NCI-H226 (cell line): ENCODE measurements at regions not wholly inside any gene's neighbourhood (a gene's known extent, or its start where the extent isn't known, plus 50 kb on each side); places are given as distances from the start of the nearest gene placed in this dataset.
"Not testable (repeated sequence)": the region's sequence is repeated elsewhere in the genome, so short reads cannot be mapped to it uniquely, and the experiment has no call there.

Experiments used
- DNase-seq: peaks from one replicate; pipeline ENCODE4 v3.0.0-alpha.2; 2015

DNA sequence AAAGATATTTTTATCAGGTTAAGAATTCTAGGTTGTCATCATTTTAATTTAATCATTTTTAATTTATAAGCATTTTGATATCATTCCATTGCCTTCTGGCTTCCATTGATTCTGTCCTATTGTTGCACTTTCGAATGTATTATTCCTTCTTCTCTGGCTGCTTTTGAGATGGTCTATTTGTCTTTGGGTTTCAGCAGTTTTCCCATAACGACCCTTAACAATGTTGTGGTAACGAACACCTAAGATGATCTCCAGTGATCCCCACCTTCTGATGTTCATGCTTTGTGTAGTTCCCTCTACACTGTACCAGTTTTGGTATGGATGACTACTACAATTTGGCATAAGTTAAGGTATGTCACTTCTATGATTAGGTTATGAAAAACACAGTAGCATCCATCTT is 59.9 kb downstream of the MINAR1 start:
- DNase-seq: no peak

DNA sequence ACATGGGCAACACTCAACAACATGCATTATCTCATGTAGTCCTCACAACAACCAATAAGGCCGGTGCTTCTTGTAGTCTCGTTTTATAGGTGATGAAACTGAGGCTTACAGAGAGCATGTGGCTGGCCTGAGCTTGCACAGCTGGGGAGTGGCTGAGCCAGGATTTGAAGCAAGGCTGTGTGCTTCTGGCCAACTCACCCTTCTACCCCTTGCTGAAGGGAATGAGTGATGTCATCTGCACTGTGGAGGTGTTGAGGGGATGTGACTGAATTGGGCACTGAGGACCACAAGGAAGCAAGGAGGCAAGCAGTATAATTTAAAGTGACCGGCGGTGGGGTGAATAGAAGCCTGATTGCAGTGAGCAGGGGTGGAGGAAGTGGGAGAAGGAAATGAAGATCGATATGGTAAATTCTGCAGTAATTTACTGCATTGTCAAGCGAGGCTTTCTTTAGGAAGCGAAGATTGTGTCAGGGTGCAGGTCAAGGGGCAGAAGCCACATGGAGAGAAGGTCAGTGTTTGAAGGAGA is 62.3 kb downstream of the MINAR1 start:
- DNase-seq: no peak

DNA sequence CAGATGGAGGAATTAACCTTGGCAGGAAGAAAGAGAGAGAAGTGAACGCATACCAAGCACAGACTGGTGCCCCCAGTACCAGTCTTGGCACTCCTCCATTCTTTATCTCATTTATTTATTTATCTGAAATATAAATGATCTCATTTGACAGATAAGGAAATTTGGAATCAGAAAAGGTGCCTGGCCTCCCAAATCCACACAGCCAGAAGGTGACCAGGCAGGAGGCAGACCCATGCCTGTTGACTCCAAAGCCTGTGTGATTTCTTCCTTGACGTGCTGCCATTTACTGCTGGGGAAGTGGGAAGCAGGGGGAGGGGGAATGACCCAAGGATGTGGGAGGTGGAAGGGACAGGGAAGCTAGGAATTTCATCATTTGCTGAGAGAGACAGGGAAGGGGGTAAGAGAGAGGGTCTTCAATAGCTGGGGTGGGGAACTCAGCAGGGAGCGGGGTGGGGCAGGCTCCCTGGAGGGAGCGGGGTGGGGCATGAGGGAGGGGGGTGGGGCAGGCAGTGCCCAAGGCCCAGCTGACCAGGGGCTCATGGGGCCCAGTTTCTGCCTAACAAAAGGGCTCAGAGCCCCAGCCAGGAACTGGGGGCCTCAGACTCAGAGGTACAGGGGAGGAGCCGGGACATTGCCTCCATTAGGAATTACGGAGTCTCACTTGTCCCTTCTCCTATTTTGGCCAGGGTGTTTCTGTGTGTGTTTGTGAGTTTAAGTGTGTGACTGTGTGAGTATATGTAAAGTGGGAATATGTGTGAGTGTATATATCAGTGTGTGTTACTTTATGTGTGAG is 63.0 kb downstream of the MINAR1 start:
- no peak for DNase-seq

DNA sequence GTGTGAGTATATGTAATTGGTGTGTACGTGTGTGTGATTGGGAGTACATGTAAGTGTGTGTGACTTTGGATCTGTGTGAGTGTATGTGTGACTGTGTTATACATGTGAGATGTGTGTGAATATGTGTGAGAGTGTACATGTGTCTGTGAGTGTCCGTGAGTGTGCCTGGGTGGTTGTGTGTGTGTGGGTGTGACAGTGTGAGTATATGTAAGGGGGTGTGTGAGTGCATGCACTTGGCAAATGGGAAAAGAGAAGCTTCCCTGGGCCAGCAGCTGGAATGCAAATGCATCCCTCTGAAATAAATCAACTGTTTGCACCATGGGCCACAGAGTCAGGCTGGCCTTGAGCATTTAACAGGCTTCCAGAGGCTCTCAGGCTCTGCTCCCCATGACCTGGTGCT is 63.6 kb downstream of the MINAR1 start:
- no peak for DNase-seq

DNA sequence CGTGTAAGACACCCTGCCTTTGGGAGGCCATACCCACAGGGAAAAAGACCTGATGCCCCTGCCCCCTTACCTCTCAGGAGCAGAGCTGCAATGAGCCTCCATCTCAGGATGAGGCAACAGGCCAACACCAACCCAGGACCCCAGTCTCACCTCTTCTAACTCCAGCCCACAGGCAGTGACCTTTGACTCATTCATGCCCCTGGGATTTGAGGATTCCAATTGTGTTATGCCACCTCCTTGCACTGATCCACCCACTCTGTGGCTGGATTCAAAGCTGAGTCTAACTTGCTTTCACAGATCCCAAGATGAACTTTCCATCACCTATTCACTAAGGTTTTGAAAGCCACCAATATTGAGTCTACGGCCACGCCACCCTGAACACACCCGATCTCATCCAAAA is 64.7 kb downstream of the MINAR1 start:
- no peak for DNase-seq

DNA sequence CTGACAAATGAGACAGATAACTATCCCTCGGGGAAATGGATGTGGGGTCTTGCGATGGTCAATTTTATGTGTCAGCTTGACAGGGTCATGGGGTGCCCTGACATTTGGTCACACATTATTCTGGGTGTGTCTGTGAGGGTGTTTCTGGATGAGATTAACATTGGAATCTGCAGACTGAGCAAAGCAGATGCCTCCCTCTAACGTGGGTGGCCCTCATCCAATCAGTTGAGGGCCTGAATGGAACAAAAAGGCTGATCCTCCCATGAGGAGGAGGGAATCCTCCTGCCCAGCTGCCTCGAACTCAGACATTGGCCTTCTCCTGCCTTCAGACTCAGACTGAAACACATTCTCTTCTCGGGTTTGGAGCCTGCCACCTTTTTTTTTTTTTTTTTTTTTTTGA is 69.0 kb downstream of the MINAR1 start:
- no peak for DNase-seq

DNA sequence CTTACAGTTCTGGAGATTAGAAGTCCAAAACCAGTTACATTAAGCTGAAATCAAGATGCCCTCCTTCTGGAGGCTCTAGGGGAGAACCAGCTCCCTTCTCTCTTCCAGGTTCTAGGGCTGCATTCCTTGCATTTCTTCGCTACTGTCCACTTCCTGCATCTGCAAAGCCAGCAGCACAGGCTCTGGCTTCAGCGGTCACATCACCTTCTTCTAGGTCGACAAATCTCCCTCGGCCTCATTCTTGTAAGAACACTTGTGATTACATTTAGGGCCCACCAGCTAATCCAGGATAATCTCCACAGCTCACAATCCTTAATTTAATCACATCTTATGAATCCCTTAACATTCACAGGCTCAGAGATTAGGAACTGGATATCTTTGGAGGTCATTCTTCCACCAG is 73.8 kb downstream of the MINAR1 start:
- DNase-seq: no peak

DNA sequence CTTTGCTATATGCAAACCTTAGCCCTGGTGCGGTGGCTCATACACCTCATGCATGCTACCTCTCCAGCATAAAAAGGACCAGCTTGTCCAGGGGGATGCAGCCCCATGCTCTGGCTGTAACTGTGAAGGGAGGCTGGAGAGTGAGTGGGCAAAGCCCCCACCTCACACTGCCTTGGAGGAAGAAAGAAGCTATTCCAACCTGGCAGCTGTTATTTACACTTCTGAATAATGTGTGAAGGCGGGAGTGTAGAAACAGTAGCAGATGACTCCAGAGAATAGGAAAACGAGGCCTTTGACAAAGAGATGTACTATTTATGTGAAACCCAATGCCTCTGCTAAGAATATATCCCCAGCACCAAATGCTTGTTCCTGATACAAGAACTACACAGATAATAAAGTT is 80.7 kb downstream of the MINAR1 start:
- not testable (repeated sequence) for DNase-seq

DNA sequence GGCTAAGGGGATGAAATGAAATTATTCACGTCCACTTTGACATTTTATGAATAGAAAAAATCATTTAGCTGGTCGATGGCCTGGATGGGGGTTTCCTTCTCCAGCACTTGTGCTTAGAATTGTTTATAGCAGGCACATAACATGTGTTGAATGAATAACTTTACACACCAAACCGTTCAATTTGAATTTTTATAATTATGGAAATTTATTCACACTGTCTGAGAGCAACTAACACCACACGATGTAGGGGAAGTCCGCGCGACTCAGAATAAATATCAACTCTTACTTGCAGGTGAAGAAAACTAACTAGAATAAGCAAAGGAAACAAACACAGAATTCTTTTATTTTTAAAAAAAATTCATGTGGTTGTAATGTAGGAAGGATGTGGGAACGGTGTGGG is 81.3 kb downstream of the MINAR1 start:
- no peak for DNase-seq

DNA sequence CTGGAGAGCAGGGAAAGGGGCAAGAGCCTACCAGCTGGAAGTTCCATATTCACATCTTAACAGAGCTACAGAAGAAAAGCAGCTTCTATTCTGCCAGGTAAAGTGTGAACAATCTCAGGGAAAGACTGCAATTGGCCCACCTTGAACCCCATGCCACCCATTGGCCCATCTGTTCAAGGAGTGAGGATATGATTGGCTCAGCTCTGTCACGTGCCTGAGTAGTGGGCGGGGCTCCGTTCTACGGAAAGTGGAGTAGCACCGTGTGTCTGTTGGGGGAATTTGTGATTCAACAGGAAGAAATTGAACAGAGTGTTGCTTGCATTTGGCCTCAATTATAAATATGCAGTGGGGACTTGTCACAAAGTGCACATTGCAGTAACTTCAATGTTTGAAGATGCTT is 81.8 kb downstream of the MINAR1 start:
- DNase-seq: no peak

DNA sequence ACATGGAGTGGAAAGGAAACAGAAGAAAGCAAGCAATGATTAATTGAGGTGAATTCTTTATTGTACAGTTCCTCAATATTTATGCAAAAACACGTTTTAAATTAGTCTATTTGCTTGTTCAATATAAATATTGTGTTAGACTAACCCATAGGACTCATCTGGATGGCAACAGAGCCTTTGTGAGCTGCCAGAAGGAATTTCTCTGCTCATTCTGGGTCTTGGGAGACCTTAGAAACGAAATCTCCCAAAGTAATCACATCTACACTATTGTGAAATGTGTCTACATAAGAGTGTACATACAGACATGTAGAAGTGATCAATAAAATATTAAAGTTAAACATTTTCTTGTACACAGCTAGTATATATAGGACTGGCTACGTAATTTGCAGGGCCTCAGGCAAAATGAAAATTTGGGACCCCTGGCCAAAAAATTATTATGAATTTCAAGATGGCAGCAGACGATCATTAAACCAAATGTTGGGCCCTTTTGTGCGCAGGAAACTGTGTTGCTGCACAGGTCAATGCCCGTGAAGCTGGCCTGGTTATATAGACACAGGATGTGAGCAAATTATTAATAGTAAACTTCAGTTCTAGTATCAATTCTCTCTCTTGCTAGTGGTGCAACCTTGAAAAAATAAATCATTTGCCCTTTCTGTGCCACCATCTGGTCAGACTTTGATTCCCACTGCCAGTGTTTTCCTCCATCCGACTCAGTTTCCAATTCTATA is 83.3 kb downstream of the MINAR1 start:
- DNase-seq: no peak

DNA sequence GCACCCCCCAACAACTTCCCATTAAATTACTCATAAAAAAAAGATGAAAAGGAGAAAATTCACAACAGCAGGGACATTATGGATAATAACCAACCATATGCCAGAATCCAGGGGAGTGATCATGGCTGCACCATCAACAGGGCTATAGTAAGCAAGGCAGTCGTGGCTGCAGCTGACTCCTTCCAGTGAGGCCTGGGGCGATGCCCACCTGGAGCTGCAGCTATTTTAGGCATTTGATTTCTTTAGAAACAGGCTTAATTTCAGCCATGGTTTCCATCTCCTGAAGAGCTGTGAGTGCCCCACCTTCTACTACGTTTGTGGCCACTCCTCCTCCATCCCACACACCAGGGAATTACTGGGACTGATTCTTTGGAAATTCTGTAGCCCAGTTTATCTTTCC is 84.0 kb downstream of the MINAR1 start:
- no peak for DNase-seq

DNA sequence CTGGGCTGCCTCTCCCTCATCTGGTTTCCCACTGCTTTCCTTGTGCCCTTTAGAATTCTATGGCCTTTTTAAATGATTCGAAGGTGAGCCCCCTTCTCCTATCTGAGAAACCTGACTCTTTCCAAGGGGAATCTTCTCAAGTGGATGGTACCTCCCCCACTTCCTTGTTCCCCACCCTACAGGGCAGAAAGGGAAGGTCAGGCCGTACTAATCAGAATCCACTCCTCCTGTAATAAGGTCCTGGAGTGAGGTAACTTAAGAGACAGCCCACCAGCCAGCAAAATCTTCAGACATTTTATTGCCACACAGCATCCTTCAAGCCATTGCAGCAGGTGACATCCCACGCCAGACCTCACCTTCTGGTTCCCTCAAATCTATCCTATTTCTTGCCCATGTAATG is 84.5 kb downstream of the MINAR1 start:
- no peak for DNase-seq

DNA sequence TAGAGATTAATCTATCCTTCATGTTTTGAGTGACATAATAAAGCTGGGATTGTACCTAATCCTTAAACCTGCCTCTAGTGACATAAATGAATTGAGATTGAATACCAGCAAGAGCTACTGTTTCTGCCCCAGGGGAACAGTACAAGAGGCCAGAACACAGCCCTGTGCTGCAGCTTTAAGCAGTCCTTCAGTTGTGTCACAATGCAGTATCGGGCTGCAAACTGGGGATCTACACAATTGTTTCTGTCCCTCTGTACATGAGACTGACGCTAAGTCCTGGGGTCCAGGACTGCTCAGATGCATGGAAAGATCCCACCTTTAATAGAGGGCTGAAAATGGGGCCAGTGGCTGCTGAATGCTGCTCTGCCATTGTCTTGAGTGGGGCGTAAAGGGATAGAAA is 87.5 kb downstream of the MINAR1 start:
- DNase-seq: no peak

DNA sequence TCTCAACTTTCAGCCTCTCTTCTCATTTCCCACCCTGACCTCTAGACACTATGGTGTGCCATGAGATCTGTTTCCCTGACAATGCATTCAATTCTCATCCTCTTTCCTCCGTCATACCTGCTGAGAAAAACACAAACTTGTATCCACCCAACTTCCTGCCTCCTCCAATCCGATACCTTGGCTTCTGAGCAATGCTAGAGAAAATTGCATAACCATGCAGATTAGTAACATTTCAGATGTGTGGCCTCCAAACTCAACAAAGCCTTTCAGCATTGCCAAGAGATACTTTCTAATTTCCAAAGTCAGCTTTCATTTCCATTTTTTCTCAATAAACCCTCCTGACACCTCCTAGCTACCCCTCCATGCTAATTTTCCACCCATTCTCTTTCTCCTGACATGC is 88.5 kb downstream of the MINAR1 start:
- no peak for DNase-seq

DNA sequence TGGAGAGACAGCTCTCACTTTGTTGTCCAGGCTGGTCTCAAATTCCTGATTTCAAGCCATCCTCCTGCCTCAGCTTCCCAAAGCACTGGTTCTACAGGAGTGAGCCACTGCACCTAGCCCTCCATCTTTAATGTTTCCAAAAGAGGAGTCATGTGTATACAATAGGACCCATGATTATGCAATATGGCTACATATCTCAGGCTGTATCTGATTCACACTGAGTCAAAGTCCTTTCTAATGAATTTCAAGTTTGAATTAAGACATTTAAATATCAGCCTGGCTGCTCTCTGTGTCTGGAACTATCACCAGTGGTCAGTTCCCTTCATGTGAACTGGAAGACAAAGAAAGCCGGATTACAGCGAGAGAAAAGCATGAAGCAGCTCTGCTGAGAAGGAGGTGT is 90.5 kb downstream of the MINAR1 start:
- no peak for DNase-seq

DNA sequence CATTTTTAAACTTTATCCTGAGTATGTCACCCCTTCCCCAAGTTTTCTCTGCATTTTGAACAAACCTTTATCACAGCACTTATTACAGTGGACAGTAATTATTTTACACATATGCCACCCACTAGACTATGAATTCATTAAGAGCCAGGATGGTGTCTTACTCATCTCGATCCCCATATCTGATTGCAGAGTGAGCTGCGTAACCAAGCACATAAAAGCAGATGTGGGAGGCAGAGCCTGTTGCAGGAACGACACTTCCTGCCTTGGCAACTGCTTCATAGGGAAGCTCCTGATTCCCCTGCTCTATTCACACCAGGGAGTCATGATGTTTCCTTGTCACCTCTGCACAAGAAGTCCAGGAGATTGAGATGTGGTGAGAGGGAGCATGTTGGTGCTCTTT is 91.1 kb downstream of the MINAR1 start:
- DNase-seq: no peak

DNA sequence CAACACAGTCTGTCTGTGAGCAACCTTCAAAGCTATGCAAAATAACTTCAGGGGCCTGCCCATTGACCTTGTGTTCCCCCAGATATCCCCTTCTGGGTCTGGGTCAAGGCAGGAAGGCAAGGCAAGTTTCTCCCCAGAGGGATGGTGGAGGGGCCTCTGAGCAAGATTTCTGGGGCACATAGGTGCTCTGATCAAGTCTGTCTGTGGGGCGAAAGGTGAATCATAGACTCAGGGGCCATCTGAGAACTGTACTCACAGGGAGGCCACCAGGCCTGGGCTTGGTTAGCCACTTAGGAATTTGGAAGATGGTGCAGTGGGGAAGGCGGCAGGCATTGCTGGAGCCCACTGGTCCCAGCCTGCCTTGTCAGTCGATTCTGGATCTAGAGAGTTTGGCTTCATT is 92.4 kb downstream of the MINAR1 start:
- DNase-seq: no peak

DNA sequence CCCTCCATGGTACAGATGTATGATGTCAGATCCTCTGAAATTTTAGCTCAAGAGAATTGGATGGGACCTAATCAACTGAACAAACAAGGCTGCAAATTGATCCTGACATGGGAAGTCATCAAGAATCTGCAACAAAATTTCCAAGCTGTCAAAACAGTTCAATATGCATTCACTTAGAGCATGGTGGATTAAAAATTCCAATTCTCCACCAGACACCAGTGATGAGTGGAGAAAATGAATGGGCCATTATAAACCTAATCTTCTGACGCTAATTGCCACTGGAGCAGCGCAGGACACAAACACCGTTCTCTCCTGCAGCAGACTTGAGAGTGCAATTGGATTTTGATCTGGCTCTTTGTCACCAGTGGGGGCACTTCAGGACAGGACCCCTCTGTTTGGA is 94.2 kb downstream of the MINAR1 start:
- DNase-seq: no peak

DNA sequence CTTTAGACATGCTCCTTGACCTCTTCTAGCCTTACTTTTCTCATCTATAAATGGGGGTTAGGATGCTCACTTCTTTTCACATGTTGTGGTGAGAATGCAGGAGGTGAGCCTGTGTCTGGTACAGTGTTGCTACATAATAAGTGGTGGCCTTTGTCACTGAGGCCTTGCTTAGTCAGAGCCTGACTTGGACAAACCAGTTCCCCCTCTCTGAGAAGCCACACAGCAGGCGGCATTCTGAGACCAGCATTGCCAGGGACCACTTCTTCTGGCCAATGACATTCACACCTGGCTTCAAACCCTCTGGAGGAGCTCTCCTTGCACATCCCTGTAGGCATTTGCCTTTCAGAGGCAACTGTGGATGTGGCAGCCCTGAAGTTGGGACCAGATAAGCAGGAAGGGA is 95.7 kb downstream of the MINAR1 start:
- no peak for DNase-seq

DNA sequence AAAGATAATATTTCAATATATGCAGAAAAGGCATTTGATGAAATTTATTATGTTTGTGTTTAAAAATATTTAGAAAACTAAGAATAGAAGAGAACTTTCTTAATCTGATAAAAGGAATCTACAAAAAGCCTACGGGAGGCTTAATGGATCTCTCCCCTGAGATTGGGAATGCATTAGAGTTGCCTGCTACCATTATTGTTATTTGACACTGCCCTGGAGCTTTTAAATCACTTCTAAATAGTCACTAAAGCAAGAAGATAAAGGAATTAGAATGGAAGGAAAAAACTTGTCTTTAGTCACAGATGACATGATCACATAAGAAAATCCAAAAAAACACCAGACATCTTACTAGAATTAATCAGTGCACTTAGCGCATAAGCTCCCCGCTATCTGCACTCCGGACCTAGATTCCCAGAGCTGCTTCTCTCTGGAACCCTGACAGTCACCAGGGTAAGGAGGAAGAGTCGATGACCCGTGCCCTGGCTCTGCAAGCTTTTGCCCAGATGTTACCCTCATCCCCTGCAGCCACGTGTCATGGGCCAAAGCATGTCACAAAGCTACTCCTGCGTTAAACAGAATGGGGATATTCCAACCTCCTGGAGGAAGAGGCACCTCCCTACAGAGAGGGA is 97.1 kb downstream of the MINAR1 start:
- no peak for DNase-seq

DNA sequence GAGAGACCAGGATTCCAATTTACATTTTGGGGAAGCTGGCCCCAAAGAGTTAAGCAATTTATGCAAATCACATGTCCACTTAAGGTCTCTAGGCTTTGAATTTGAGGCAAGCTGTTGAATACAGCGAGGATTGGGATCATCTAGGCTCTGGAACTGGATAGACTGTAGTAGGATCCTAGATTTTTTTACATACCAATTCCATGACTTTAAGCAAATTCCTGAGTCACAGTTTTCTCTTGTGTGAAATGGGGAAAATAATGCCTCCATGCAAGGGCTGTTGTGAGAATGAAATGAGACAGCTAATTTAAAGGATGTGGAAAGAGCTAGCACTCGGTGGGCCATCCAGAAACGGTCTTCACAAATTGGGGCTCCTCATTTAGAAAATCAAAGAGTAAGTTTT is 103.4 kb downstream of the MINAR1 start:
- no peak for DNase-seq

DNA sequence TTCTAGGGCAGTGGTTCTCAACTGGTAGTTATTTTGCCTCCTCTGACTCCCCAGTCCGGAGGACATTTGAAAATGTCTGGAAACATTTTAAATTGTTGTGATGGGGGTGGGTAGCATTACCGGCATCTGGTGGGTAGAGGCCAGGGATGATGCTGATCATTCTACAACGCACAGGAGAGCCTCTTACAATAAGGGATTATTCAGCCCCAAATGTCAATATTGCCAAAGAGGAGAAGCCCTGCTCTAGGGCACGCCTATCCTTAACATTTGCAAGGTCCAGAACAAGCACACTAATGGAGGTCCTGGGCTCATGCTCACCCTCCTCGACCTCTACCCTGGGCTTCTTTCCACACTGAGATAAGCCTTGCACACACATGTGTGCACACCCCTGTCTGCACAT is 106.4 kb downstream of the MINAR1 start:
- no peak for DNase-seq

DNA sequence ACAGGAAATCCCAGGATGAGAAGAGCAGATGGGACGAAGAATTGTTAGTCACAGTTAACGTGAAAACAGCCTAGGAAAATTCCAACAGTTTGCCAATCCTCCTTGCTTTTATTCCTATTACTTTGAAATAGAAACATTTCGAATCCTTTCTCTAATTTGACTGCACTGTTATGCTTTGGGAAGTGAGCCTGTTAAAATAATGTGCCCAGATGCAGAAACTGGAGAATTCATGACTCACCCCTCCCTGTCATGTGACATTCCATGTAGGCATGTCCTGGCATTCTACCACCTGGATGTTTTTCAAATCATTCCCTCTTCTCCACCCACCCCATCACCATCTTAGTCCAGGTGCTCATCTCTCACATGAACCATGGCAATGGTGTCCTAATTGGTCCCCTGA is 107.3 kb downstream of the MINAR1 start:
- DNase-seq: no peak
